Bronchial epithelial cell (primary cell): ENCODE measurements at regions not wholly inside any gene's neighbourhood (a gene's known extent, or its start where the extent isn't known, plus 50 kb on each side); places are given as distances from the start of the nearest gene placed in this dataset.

Experiments used
- DNase-seq: peaks from one replicate; pipeline ENCODE4 v3.0.0-alpha.2; 2010; ENCODE audit warnings: low read depth
- FAIRE-seq: peaks from 2 replicates; lab custom pipeline; 2011; peaks lifted over from hg19 to GRCh38; lab: Jason Lieb, UNC
- H3K27me3 ChIP-seq: 2 replicates; pipeline ENCODE4 v1.5.1; 2011; ENCODE audit warnings: low read length; ENCODE audit not compliant: control insufficient read depth, insufficient read depth
- H3K36me3 ChIP-seq: 2 replicates; pipeline ENCODE4 v1.5.1; 2011; ENCODE audit warnings: low read length; ENCODE audit not compliant: control insufficient read depth, insufficient read depth
- H3K4me3 ChIP-seq: 2 replicates; pipeline ENCODE4 v1.5.1; 2011; ENCODE audit warnings: mild to moderate bottlenecking, low read depth, low read length, control low read depth
- CTCF ChIP-seq: IDR thresholded peaks from 2 replicates; pipeline ENCODE4 v1.5.1; 2011; ENCODE audit warnings: mild to moderate bottlenecking, moderate library complexity, low read length, control low read depth, inconsistent platforms; ENCODE audit not compliant: insufficient read depth, severe bottlenecking

GRCh38 chr4:125828346-125828745 is 513.6 kb downstream of the FAT4 start:
- no peak for TF ChIP-seq CTCF
- Histone ChIP-seq H3K27me3 (no peaks in the 10 kb centered on the region), H3K36me3 (no peaks in the 10 kb centered on the region), H3K4me3 (no peak overlapping the region)
- FAIRE-seq (no peak), DNase-seq (no peak)

- Histone ChIP-seq H3K4me3 (no peak overlapping the region), H3K27me3 (no peaks in the 10 kb centered on the region), H3K36me3 (no peaks in the 10 kb centered on the region)
- no peak for TF ChIP-seq CTCF
- FAIRE-seq (no peak), DNase-seq (no peak)
Measured at GRCh38 chr4:125832161-125832560, 517.4 kb downstream of the FAT4 start.

- no peak for DNase-seq
- FAIRE-seq, result no peak
- Histone ChIP-seq H3K27me3 (no peaks in the 10 kb centered on the region), H3K36me3 (no peaks in the 10 kb centered on the region), H3K4me3 (no peak overlapping the region)
- TF ChIP-seq CTCF, result no peak
Measured at GRCh38 chr4:125836597-125837195, 521.9 kb downstream of the FAT4 start.

GRCh38 chr4:125837493-125838201 is 522.9 kb downstream of the FAT4 start:
- no peak overlapping the region for H3K4me3 ChIP-seq
- no peak for DNase-seq
- no peaks in the 10 kb centered on the region for H3K36me3 ChIP-seq
- H3K27me3 ChIP-seq, result no peaks in the 10 kb centered on the region
- TF ChIP-seq CTCF, result no peak
- FAIRE-seq, result no peak

GRCh38 chr4:125838202-125838601 is 523.4 kb downstream of the FAT4 start:
- TF ChIP-seq CTCF, result no peak
- Histone ChIP-seq H3K27me3 (no peaks in the 10 kb centered on the region), H3K4me3 (no peak overlapping the region), H3K36me3 (no peaks in the 10 kb centered on the region)
- no peak for DNase-seq
- no peak for FAIRE-seq
